Smooth muscle cell of the brain vasculature (primary cell): ENCODE measurements at regions not wholly inside any gene's neighbourhood (a gene's known extent, or its start where the extent isn't known, plus 50 kb on each side); places are given as distances from the start of the nearest gene placed in this dataset.

ENCODE experiments used
- DNase-seq: peaks from one replicate; pipeline ENCODE4 v3.0.0-alpha.2; 2012; ENCODE audit warnings: low read depth, low spot score

DNA sequence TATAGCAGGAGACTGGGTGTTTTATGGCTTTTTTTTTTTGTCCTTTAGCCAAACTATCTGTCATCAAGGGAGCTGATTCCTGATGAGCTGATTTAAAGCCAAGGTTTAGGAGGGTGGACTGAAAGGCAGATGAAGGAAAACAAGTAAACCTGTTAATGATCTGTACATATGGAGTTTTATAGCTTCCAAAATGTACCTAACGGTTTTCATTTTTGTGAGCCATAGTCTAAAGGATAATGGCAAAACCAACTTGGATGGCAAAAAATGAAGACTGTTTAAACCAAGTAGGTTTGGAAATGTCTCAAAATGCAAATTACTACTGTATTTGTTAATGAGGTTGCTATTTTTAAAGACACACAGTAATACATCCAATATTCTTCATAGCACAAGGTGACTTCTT, 281.5 kb downstream of the YTHDC2 start:
- DNase-seq: no peak

DNA sequence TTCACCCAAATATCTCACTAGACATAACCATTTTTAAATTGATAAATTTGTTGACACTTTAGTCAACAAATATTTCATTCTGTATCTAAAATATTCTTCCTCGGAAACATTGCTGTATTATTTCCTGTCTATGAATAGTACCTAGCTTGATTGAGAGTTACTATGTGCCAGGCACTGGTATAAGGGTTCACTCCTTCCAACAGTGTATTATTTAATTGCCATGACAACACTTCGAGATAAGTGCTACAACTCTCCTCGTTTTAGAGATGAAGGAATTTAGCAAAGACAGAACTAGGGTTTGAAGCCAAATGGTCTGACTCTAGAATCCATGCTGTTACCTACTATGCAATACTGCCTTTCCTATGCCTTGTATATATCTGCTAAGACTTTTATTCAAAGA, 287.2 kb downstream of the YTHDC2 start:
- DNase-seq: no peak

DNA sequence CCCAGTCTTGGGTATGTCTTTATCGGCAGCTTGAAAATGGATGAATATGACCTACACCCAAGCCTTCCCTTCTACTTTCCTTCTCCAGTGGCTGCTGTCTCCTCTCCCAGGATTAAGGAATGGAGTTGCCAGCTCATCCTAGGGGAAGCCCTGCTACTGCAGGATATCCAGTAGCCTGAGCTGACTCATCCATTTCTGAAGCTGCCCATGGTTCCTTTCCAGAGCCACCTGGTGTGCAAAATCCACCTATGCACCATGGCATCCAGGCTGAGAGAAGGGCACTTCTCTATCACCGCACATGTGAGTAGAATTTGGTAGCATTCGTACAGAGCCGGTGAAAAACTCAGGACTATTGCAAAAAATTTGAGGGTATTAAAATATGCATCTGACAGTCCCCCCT, 290.8 kb downstream of the YTHDC2 start:
- no peak for DNase-seq

- no peak for DNase-seq
Measured at GRCh38 chr5:113804943-113805342, 291.4 kb downstream of the YTHDC2 start.

- DNase-seq: no peak
Measured at GRCh38 chr5:113806250-113806649, 292.8 kb downstream of the YTHDC2 start.

- no peak for DNase-seq
Measured at GRCh38 chr5:113806904-113807303, 293.4 kb downstream of the YTHDC2 start.

DNA sequence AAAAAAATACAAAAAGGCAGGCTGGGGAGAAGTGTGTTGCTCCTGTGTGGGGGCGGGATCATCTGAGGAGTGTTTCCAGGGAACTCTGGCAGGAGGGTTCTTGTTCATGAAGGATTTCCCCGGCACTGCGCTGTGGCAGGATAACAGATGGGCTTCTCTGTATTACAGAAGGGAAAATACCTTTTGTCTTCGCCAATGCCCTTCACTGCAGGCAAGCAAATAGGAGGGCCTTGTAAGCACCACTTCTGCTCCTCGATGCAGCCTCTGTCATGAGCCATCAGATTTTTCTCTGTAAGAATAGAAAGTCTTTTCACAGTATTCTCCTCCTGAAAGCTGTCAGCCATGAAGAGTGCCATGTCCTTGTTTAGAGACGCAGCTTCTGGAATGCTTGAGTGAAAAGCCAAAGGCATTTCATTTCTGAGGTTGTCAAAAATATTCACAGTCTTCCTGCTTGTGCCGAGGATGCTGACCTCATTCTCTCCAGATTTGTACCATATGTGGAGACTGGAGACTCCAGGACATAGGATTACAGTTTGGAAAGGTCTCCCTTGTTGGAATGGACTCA, 294.0 kb downstream of the YTHDC2 start:
- no peak for DNase-seq

DNA sequence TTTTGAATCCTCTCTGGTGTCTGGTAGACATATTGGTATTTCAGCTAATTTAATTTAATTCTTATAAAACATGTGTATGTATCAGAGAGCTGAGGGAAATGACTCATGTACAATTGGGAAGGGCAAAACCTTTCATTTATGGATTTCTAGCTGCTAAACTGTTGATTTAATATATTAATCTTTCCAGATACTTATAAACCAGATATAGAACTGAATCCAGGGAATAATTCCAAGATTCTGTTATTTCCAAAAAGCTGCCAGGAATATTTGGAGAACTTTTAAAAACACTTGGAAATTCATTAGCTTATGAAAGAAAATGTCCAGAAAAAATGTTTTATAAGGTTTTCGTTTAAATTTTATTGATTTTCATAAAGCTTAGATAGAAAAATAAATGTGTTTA, 295.5 kb downstream of the YTHDC2 start:
- DNase-seq: no peak

GRCh38 chr5:113809626-113810025, 296.1 kb downstream of the YTHDC2 start:
- DNase-seq: no peak

DNA sequence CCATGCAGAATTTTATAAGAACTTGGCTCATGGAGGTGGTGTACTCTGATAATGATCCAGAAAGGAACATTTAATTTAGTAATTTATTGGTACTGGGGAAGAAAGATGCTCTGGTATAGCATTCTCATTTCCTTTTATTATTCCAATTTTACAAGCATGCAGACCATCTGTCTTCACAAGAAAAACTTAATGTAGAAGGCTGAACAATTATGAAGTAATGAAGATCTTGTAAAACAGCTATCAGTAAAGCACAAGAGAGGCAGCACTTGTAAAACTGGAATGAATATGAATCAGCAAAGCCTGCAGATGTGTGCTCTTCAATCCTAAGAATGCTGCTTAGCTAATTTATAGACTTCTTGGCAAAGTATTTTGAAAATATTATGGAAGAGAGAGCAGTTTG, 300.0 kb downstream of the YTHDC2 start:
- DNase-seq: no peak

GRCh38 chr5:113817683-113818082, 304.2 kb downstream of the YTHDC2 start:
- no peak for DNase-seq

GRCh38 chr5:113823696-113824095, 310.2 kb downstream of the YTHDC2 start:
- no peak for DNase-seq

GRCh38 chr5:113824307-113824706, 310.8 kb downstream of the YTHDC2 start:
- no peak for DNase-seq

DNA sequence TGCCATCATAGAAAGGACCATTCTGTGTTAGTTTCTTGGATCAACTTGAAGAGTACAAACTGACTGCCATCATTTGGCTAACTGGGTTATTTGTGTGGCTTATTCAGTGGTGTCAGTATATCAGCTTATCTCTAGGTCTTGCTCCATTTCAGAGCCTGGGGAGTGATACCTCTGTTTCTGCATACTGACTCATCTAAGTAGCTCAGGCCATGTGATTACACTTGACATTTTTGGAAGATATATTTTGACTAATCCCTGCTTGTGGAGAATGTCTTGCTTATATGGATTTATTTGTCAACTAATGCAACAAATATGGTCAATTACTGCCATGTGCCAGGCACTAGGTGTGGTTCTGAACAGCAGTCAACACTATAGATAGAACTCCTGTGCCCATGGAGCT, 311.7 kb downstream of the YTHDC2 start:
- DNase-seq: no peak

- no peak for DNase-seq
Measured at GRCh38 chr5:113846941-113847340, 333.4 kb downstream of the YTHDC2 start.

- no peak for DNase-seq
Measured at GRCh38 chr5:113864437-113864836, 350.9 kb downstream of the YTHDC2 start.

GRCh38 chr5:113866763-113867162, 353.3 kb downstream of the YTHDC2 start:
- DNase-seq: no peak

DNA sequence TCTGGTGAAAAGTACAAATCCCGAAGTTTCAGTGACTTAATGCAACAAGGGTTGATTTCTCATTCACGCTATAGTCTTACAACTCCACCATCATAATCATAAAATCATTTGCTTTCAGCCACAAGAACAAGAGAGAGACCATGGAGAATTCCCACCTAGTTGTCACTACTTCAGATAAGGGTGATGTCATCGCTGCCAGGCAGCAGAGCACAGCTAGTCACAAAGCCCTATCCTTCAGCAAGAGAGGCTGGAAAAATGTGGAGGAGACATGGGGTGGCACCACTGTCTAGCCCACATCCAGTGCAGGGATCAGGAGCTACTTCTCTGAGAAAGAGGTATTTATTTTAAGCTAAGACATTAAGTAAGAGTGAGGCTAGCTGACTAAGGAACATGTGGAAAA, 356.1 kb downstream of the YTHDC2 start:
- DNase-seq: no peak

GRCh38 chr5:113871972-113872371, 358.5 kb downstream of the YTHDC2 start:
- no peak for DNase-seq

- no peak for DNase-seq
Measured at GRCh38 chr5:113875096-113875495, 361.6 kb downstream of the YTHDC2 start.

GRCh38 chr5:113891491-113891890, 378.0 kb downstream of the YTHDC2 start:
- no peak for DNase-seq

DNA sequence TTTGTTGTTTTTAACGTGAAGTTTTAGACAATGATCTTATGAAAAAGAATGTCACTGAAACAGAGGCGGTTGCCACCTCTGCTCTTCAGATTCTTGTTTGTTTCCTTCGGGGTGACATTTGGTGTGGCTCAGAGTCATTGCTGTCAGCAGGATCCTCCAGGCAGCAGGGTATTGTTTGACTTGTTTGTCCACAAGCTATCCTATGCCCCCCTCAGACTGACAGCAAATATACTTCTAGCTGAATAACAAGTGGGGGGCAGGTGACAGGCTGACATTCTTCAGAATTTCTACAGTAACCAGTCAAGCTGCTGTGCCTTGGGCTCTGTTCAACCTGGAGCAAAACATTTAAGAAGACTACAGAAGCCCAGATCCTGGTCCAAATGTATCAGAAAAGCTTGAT, 383.3 kb downstream of the YTHDC2 start:
- no peak for DNase-seq

GRCh38 chr5:113897748-113898147, 384.3 kb downstream of the YTHDC2 start:
- no peak for DNase-seq

GRCh38 chr5:113900141-113900540, 386.6 kb downstream of the YTHDC2 start:
- no peak for DNase-seq
